ENCODE measurements at regions not wholly inside any gene's neighbourhood (a gene's known extent, or its start where the extent isn't known, plus 50 kb on each side); places are given as distances from the start of the nearest gene placed in this dataset.

DNA sequence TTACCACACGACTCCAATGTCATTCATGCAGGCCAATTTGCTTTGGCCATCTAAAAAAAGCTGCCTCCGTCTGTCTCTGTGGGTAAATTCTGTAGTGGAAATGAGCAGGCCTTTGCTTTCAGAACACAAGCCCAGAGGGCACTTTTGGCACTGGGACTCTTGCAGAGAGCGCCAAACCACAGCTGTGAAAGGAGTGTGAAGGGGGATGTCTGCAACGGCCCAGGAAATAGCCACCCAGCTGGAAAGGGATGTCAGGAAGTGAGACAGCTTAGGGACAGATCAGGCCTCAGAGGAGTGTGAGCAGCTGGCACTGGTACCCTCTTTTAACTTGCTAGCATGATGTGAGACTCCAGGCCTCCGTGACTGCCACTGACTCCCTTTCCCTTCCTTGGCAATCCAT, 152.4 kb downstream of the DKK1 start:
- TF ChIP-seq SUZ12 (IDR thresholded peaks at IDR 0.05; ENCODE audit: extremely low read depth, insufficient read depth, insufficient read length) (no peak), ZNF274 (IDR thresholded peaks at IDR 0.05; ENCODE audit: low read depth, low read length) (no peak)
